Spleen (tissue), 7 donors: ENCODE measurements at regions not wholly inside any gene's neighbourhood (a gene's known extent, or its start where the extent isn't known, plus 50 kb on each side); places are given as distances from the start of the nearest gene placed in this dataset.

ENCODE experiments used
- CTCF ChIP-seq, 11 experiments: fragments of 200-600 bp in 7 of 11; fragments of 450-650 bp in 4 of 11; sonication (generic) in 4 of 11; IDR thresholded peaks in 8 of 11; conservative IDR thresholded peaks in 3 of 11; 1 replicate in 7 of 11; 2 replicates in 4 of 11; pipeline versions ENCODE4 v1.4.0 to v1.8.0; 2016 to 2021; ENCODE audit warnings: antibody characterized with exemption in 11 of 11, inconsistent platforms in 4 of 11, mild to moderate bottlenecking in 1 of 11
- POLR2A ChIP-seq, 3 donors: fragments of 450-650 bp; IDR thresholded peaks; one replicate each; pipeline ENCODE4 v1.5.1; 2017; ENCODE audit warnings: antibody characterized with exemption in 3 of 3, mild to moderate bottlenecking in 1 of 3
- POLR2AphosphoS5 ChIP-seq, 3 donors: sonication (generic); formaldehyde crosslinking; IDR thresholded peaks; one replicate each; pipeline ENCODE4 v1.5.1; 2017; ENCODE audit warnings: antibody characterized with exemption in 3 of 3
- donor health status: DM: no; HTN: no; CAD: no; lungs with moderate emphysema.
- donor health status: DM: no; HTN: no; CAD: no.
- donor health status: DM: no; HTN: no; CAD: no.

DNA sequence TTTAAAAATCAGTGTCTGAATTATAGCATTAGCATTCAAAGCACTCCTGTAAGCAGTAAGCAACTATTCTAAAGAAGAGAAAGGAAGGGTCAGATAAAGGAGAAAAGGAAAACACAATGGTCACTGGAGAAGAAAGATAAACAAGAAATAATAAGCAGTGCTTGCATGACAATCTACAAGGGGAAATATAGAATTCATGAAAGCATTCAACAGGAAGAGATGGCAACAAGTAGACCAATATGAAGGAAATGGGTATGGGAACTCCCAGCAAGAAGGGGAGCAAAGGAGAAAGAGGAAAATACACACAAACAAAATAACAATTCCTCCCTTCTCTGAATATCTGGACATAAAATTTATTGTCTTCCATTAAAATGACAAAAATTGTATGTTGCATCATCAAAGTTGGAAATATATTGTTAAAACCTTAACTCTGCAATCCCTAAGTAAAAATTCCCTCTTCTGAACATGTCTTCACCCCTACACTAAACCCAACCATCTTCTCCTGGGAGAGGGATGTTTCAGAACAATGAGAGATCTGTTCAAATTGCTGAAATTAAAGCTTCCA is 206.3 kb upstream of the SAMSN1 start:
- TF ChIP-seq CTCF (IDR thresholded peaks at IDR 0.05 in 8 of 11, conservative IDR thresholded peaks at IDR 0.05 in 3 of 11) (no peak), POLR2AphosphoS5 (IDR thresholded peaks at IDR 0.05) (no peak), POLR2A (IDR thresholded peaks at IDR 0.05) (no peak)
